RPMI8226 (cell line): ENCODE measurements at regions not wholly inside any gene's neighbourhood (a gene's known extent, or its start where the extent isn't known, plus 50 kb on each side); places are given as distances from the start of the nearest gene placed in this dataset.
"Not testable (repeated sequence)": the region's sequence is repeated elsewhere in the genome, so short reads cannot be mapped to it uniquely, and the experiment has no call there.

Experiments used
- DNase-seq: peaks from one replicate; pipeline ENCODE4 v3.0.0-alpha.2; 2015

GRCh38 chr2:176826984-176827668 is 385.5 kb upstream of the HNRNPA3 start:
- no peak for DNase-seq

- DNase-seq = peak; percentile 23
Observed at GRCh38 chr2:176830362-176830761, 382.2 kb upstream of the HNRNPA3 start.

GRCh38 chr2:176832086-176832485 is 380.5 kb upstream of the HNRNPA3 start:
- no peak for DNase-seq

GRCh38 chr2:176833671-176834070 is 378.9 kb upstream of the HNRNPA3 start:
- DNase-seq = no peak

GRCh38 chr2:176834226-176834625 is 378.4 kb upstream of the HNRNPA3 start:
- DNase-seq = no peak

- no peak for DNase-seq
Observed at GRCh38 chr2:176843208-176843607, 369.4 kb upstream of the HNRNPA3 start.

- no peak for DNase-seq
Observed at GRCh38 chr2:176844461-176844860, 368.1 kb upstream of the HNRNPA3 start.

GRCh38 chr2:176845718-176846117 is 366.9 kb upstream of the HNRNPA3 start:
- DNase-seq = no peak

- DNase-seq = no peak
Observed at GRCh38 chr2:176847575-176847974, 365.0 kb upstream of the HNRNPA3 start.

GRCh38 chr2:176848844-176849243 is 363.8 kb upstream of the HNRNPA3 start:
- DNase-seq = no peak

- no peak for DNase-seq
Observed at GRCh38 chr2:176851200-176851888, 361.2 kb upstream of the HNRNPA3 start.

- DNase-seq = no peak
Observed at GRCh38 chr2:176851889-176852483, 360.6 kb upstream of the HNRNPA3 start.

- no peak for DNase-seq
Observed at GRCh38 chr2:176852667-176853066, 359.9 kb upstream of the HNRNPA3 start.

GRCh38 chr2:176854062-176854461 is 358.5 kb upstream of the HNRNPA3 start:
- no peak for DNase-seq

- no peak for DNase-seq
Observed at GRCh38 chr2:176854878-176855277, 357.7 kb upstream of the HNRNPA3 start.

- no peak for DNase-seq
Observed at GRCh38 chr2:176856683-176857082, 355.9 kb upstream of the HNRNPA3 start.

- DNase-seq = no peak
Observed at GRCh38 chr2:176865336-176865735, 347.3 kb upstream of the HNRNPA3 start.

- DNase-seq = no peak
Observed at GRCh38 chr2:176872406-176872805, 340.2 kb upstream of the HNRNPA3 start.

- DNase-seq = no peak
Observed at GRCh38 chr2:176873403-176873802, 339.2 kb upstream of the HNRNPA3 start.

- DNase-seq = no peak
Observed at GRCh38 chr2:176876493-176877103, 336.0 kb upstream of the HNRNPA3 start.

- DNase-seq = no peak
Observed at GRCh38 chr2:176879426-176879995, 333.1 kb upstream of the HNRNPA3 start.

- not testable (repeated sequence) for DNase-seq
Observed at GRCh38 chr2:176882045-176882444, 330.5 kb upstream of the HNRNPA3 start.

- no peak for DNase-seq
Observed at GRCh38 chr2:176885001-176885643, 327.5 kb upstream of the HNRNPA3 start.
